Stimulated activated CD8-positive, alpha-beta memory T cell treated with anti-CD3 and anti-CD28 coated beads, Interleukin-4, amount 100 ng/mL, for 1 hour (primary cell): ENCODE measurements at regions not wholly inside any gene's neighbourhood (a gene's known extent, or its start where the extent isn't known, plus 50 kb on each side); places are given as distances from the start of the nearest gene placed in this dataset.

Experiments used
- DNase-seq, 2 donors: peaks; one replicate each; pipeline ENCODE4 v3.0.0-alpha.2; 2020; ENCODE audit warnings: low read depth in 2 of 2, low spot score in 1 of 2

DNA sequence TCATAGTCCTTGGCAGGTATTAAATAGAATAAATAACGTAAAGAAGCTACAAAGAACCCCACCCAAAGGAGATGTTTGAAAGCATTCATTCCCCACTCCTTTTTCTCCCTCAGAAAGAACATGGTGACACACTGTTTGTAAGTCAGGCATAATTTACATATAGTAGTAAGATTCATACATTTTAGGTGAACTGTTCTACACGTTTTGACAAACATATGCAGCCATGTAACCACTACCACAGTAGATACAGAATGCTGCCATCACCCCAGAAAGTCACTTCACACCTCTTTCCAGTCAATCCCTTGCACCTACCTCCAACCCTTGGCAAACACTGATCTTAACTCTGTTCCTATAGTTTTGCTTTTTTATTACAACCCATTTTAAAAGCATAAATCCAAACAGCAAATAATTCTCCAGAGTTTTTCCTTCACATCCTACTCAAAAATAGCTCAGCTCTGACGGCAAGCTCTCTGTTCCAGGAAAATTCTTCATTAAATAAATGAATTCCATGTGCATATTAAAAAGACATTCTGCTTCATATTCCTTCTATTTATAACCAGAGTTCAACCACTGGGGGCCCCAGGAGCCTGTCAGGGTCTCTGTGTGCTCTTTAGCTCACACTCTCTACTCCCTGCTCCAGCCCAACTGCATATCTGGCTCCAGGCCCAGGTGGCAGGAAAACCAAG, 258.8 kb downstream of the PLPP3 start:
- DNase-seq, result no peak

DNA sequence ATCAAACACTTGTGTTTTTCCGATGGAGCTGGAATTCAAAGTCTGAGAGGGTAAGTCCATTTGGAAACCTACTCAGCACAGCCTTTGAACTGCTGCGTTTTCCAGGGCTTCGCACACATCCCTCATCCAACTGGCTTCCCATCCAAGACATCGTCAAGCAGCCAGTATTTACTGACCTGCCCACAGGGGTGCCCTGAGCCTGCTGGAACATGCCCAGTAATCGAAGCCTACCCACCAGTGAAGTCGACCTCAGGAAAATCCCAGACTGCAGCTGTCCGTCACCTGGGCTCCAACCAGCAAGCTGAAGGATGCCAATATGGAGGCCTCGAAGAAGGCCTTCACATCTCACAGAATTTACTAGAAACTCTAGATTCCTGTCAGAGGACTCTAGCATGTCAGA, 261.6 kb downstream of the PLPP3 start:
- no peak for DNase-seq

DNA sequence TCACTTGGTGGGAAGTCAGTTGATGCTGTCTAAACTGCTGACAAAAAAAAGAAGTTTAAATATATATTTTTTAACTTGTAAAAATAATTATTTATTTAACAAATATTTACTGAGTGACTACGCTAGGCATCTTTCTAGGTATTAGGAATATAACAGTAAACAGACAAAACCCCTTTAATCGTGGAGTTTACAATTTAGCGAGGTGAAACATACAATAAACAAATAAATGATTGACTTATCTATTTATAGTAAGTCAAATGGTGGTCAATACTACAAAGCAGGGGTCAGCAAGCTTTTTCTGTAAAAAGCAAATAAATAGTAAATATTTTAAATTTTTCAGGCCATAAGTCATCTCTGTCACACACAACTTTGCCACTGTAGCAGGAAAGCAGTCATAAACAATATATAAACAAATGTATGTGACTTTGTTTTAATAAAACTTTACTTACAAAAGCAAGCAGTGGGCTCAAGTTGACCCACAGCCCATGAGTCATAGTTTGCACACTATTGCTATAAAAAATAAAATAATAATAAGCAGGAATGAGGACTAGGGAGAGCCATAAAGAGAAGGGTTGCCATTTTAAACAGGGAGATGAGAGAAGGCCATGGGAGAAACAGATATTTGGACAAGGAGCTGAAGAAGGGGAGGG, 263.9 kb downstream of the PLPP3 start:
- no peak for DNase-seq

DNA sequence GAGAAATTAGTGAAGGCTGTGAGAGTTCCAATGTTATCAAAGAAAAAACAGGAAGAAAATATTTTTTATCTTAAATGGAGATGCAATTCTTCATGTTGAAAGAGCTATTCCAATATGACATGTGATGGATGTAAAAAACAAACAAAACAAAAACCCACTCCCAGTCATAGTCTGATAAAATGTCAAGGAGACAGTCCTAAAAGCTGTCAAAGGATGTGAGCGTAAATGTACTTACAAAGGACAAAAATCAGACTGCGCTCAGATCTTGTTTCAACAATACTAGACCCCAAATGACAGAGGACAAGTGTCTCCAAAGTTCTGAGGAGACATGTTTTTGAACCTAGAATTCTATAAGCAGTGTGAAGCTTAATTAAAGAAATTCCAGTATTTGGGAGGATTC, 265.8 kb downstream of the PLPP3 start:
- DNase-seq, result no peak

DNA sequence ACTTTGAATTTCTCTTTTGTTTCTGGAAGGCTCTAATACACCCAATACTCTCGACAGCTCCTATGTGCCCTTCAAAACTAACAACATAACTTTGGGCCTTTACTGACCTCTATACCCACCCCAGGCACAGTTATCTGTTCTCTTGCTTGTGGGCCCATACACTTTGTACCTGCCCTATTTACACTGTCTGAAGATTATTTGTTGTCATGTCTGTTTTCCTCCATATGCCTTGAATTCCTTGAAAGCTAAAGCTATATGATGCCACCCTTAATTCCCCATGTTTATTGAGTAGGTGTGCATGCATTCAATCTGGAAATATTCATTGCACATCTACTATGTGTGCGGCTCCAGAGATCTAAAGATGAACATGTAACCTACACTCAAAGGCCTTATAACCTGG, 267.6 kb downstream of the PLPP3 start:
- DNase-seq, result no peak

DNA sequence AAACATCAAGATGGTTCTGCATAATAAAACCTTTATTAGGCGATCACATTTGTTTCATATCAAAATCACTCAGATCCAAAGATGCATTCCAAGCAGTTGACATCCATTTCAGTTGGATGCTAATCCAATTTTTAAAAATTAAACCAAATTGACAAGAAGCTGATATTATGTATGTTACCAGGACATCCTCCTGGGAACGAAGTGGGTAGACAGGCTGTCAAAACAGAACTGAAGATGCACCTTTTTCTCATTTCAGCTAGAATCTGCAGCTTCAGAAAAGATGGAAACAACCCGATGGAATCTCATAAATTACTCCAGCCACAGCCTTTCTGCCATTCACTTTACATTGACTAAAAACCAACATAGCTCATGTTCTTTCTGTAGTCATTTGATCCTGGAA, 268.4 kb downstream of the PLPP3 start:
- DNase-seq, result no peak

DNA sequence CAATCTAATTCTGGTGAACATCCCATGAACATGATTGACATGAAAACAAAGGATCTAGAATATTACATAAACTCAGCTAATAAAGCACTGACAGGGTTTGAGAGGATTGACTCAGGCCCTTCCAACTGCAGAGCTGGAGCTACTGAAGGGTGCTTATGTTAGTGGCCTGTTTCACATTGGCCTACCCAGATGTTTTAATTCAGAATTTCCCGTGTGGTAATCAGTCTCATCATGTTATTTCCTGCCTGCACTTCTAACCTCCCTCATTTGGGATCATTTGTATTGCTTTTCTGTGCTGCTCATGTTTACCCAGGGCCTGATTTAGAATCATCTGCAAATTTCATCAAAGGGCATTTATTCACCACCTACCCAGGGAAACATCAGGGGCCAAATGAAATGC, 270.3 kb downstream of the PLPP3 start:
- no peak for DNase-seq

DNA sequence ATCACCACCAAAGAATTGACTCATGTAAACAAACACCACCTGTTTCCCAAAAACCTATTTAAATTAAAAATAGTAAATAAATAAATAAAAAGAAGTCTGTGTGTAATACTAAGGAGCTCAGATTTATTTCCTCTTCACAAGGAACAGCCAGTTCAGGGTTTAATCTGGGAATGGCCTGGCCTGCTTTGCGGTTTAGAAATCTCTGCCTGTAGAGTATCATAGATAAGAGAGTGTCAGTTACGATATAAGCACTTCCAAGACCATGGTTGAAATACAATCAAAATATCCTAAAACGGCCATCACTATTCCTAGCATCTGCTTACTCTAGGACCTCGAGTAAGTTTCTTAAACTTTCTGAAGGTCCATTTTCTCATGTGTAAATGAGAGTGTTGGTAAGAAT, 274.4 kb downstream of the PLPP3 start:
- no peak for DNase-seq

DNA sequence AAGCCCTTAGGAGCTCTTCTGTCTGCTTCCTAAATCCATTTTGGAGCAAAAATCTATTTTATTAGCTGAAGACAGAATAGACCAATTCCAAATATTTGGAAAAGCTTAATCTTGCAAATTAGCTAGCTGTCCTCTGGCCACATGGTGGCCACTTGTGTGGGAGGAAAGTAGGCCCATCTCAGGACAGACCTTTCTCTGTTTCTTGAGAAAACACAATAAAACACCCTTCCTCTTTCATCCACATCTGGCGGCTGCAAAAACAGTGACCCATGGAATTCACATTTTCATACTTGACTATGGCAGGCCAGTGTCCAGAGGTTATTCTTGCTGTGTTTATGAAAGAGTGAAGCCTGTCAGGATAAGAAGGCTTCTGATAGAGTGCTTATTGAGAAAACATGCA, 275.6 kb downstream of the PLPP3 start:
- no peak for DNase-seq

DNA sequence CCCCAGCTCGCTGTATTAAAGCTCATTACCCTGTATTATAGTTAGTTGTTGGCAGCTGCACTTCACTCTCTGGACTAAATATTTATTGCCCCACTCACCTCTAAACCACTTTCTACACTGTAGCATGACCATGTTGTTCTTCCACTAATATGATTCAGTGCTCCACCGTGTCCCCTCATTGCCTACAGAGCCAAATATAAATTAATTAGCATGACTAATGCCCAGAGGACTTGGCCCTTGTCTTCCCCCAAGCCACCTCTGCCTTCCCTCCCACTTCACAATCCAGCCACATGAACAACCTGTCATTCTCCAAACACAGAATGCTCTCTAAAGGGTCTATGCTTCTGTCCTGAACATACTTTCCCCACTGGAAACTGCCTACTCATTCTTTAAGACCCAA, 276.5 kb downstream of the PLPP3 start:
- no peak for DNase-seq

DNA sequence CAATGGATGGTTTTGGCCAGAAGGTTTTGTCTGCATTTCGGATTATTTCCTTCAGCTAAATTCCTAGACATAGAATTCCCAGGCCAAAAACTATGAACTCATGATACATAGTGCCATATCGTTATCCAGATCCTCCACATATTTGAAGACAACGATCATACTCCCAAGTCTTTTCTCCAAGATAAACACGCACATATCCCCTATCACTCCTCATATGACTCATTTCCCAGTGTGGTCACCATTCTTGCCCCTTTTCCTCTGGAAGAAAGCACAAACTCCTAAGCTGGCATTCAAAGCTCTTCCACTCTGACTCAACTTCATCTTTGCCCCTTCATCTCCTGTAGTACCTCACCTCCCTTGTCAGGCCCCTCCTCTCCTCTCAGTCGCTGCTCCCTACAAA, 277.6 kb downstream of the PLPP3 start:
- no peak for DNase-seq

DNA sequence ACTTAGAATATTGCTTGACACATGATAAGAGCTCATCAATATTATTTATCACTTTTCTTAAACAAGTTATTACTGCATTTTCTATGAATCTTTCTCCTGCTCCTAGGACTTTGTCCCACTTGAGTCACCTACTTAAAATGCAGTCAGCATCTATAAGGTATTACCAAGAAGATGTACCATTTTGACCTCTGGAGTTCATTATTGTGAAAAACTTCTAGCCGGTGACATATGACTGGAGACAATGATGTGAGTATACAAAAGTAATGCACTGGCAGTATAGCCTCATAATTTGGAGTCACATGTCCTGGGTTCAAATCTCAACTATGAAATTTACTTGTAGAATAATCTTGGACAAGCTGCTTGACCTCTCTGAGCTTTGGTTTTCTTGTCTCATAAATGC, 278.5 kb downstream of the PLPP3 start:
- no peak for DNase-seq

DNA sequence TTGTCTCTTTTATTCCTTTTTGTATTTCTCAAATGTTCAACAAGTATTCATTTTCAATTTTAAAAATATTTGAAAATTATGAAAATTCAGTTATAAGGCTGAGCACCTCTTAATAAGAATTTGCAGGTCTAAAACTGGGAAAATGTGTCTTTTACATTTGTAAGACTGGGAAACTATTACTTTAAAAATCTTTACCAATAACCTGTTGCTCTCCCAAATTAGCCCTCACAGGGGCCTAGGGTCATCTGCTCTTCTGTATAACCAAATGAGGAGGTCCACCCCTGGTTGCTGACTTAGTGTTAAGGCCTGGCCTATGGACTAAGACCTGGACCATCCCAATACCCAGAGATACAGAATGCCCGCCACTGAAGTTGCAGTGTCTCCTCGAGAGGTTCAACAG, 280.5 kb downstream of the PLPP3 start:
- no peak for DNase-seq

DNA sequence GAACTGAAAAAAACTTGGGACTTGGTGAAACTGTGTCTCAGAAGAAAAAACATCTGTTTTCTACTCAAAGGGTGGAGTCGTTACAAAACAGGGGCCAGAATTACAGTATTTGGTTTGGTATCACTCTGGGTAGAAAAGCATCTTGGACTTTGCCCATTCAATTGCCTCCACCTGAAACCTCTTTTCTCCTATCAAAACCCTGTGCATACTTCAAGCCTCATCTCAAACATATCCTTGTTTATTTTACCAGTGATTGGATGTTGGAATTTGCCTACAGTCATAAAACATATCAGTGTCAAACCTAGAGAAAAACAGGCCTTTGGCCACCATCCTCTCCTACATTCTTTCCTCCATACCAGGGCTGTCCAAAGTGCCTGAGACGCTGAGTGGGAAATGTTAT, 281.5 kb downstream of the PLPP3 start:
- DNase-seq, result no peak

DNA sequence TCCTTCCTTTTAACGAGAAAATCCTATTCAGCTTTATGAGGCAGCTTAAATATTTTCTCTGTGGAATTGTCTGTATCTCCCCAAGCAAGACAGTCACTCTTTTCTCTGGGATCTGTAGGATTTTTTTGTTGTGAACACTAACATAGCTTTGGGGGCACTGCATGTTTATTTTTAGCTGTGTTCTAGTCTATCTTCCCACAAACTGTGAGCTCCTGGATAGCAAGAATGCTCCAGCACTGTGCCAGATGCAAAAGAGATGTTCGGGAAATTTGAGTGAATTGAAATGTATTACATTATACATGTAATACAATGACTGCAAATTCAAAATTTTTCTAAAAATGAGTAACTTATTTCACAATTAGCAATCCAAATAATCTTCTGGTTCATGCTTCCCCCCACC, 282.2 kb downstream of the PLPP3 start:
- DNase-seq, result no peak

DNA sequence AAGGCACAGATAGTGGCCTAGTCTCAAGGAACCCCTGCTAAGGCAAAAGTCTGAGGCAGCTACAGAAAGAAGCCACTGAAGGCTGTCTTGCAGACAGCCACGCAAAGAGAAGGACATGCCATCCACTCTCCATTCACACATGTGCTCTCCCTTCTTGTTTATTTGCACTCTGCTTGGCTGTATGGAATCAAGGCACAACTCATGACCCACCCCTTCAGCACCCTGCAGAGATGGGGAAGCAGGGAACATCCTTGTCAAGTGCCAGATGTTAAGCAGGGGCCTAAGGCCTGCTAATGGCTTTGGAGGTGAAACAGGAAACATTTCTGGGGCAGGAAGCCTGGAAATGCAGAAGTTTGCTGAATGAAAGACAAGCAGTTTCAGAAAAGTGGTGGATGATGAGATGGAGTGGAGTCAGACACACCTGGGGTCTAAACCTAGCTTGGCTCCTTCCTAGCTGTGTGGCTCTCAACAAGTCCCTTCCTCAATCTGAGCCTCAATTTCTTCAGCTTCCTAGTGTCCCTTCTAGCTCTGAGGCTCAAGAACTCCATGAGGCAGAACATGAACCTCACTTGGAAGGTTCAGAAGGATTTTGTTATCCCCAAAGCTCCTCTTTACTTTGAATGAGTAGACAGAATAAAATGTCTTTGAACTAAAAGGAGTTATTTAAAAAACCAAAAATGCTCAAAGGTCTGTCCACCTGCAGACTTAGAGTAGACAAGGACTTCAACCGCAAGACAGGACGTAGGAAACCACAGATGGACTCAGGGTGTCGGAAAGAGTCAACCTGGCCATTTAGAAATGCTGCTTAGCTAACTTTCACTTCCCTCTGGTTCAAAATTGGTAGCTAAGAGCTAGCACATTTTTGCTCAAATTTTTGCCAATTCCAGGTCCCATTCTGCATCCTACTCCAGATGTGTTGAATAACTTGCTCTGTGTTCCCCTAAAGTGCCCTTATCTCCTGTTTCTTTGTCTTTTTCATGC, 283.1 kb downstream of the PLPP3 start:
- DNase-seq, result no peak

DNA sequence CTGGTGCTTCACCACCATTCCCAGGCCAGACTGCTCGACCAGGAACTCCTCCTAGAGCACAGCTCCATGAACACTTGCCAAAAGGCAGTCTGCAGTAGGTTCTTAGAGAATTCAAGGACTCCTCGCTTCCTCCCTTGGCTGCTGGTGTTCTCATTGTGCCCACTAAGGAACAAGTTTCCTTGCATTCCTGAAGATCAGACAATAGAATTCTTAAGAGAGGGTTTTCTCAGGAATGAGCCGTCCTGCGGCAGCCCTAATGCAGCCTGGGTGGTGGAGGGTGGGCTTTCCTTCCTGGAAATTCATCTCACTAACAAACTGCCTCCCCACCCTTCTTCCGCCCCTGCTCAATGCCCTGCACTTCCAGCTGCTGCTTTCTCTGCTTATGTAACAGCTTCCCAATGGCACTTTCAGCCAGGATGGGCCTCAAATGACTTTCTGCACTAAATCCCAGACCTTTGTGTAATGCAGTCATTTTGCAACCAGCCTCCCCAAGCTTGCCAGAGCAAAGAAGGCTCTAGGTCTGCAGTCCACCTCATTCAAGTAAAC, 287.9 kb downstream of the PLPP3 start:
- no peak for DNase-seq

DNA sequence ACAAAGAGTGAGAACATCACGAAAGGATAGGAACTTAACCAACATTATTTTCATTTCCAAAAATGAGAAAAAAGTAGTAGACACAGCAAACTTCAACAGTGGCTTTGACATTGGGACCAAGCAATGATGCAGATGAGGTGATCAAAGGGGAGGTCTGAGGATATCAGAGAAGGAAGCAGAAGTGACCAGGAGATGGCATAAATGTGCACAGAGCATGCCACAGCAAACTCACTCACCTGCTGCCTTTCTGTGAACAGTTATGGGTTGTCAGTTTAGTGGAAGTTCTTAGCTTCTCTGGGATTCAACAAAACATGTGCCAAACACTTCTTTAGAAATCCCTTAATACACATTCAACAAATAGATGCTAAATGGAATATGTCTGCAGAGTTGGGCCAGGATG, 290.1 kb downstream of the PLPP3 start:
- DNase-seq, result no peak

DNA sequence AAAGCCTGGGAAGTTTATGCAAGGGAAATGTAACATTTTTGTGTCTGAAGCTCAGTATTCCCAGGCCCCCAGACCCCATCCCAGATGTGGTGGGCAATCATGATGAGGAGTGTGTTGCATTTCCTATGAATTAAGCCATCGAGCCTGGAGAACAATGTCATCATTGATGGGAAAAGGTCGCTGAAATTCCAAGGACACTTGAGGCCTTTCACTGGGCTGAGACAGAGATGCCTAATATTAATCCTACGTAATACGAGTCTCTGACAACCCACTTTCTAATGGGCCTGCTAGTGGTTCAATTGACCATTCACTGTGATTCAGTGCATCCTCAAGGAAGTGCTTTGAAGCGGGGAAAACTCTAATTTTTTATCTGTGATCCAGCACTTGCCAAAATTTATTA, 291.6 kb downstream of the PLPP3 start:
- no peak for DNase-seq

DNA sequence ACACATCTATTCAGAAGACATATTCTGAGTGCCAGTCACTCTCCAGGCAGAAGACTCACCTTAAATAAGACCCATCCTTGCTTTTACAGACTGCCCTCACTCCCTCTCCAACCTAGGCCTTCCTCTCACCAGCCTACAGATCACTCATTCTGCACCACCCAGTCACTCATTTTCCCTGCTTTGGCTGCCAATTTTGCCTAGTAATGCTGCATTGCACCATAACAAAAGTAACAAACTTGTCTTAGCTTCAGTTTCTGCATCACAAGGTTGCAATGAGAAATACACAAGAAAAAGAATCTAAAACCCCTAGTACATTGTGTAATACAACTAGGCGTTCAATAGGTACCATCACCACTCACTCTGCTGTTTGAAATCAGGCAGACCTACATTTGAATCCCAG, 292.4 kb downstream of the PLPP3 start:
- DNase-seq, result no peak

DNA sequence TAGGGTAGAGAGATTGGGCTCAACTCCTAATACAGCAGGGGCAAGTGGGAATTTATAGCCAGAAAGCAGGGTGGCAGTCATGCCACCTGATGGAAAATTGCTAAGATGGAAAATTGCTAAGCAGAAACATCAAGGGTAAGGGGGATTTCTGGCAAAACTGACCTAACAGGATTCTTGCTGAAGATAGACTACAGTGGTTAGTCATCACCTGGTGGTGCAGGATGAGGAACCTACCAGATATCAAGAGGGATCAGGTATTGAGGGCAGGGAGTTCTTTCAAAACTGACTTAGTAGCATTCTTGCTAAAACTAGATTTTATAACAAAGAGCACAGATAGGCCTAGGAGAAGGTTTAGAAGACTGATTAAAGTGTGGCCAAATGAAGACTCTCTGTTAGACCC, 292.9 kb downstream of the PLPP3 start:
- no peak for DNase-seq
